Activated naive CD4-positive, alpha-beta T cell treated with anti-CD3 and anti-CD28 coated beads, Interleukin-2, amount 10 ng/mL, durations not matched to agents 7 days and 5 days (primary cell): ENCODE measurements at regions not wholly inside any gene's neighbourhood (a gene's known extent, or its start where the extent isn't known, plus 50 kb on each side); places are given as distances from the start of the nearest gene placed in this dataset.
"Not testable (repeated sequence)": the region's sequence is repeated elsewhere in the genome, so short reads cannot be mapped to it uniquely, and the experiment has no call there.

Source experiments
- CTCF ChIA-PET: fragments of 350-600 bp; sonication (Branson Sonifier 250); formaldehyde crosslinking; loops from one replicate; lab custom pipeline; 2021; ENCODE audit warnings: antibody characterized with exemption; lab: Charles Lee
- DNase-seq: peaks from one replicate; pipeline ENCODE4 v3.0.0-alpha.2; 2020
- H3K27ac Mint-ChIP-seq: one replicate; pipeline ENCODE4 v1.8.0; 2021; ENCODE audit warnings: mild to moderate bottlenecking, moderate library complexity, mixed read lengths
- H3K27me3 Mint-ChIP-seq: one replicate; pipeline ENCODE4 v1.8.0; 2021; ENCODE audit warnings: mild to moderate bottlenecking, mixed read lengths
- H3K36me3 Mint-ChIP-seq: one replicate; pipeline ENCODE4 v1.8.0; 2021; ENCODE audit warnings: mixed read lengths
- H3K4me1 Mint-ChIP-seq: one replicate; pipeline ENCODE4 v1.8.0; 2021; ENCODE audit warnings: mixed read lengths
- H3K4me3 Mint-ChIP-seq: one replicate; pipeline ENCODE4 v1.8.0; 2021; ENCODE audit warnings: mild to moderate bottlenecking, moderate library complexity, mixed read lengths
- H3K9me3 Mint-ChIP-seq: one replicate; pipeline ENCODE4 v1.8.0; 2021; ENCODE audit warnings: mixed read lengths

GRCh38 chrX:18034504-18034903, 173.4 kb upstream of the RAI2 start:
- Mint-ChIP-seq H3K9me3 (no peaks in the 10 kb centered on the region), H3K4me1 (no peaks in the 10 kb centered on the region), H3K4me3 (no peak overlapping the region), H3K36me3 (no peaks in the 10 kb centered on the region), H3K27ac (no peak overlapping the region), H3K27me3 (no peaks in the 10 kb centered on the region)
- no peak for DNase-seq
- CTCF ChIA-PET: no interaction called here

GRCh38 chrX:18032486-18033221, 171.6 kb upstream of the RAI2 start:
- DNase-seq: no peak
- Mint-ChIP-seq H3K27me3 (no peaks in the 10 kb centered on the region), H3K4me3 (no peak overlapping the region), H3K9me3 (no peaks in the 10 kb centered on the region), H3K4me1 (no peaks in the 10 kb centered on the region), H3K27ac (no peak overlapping the region), H3K36me3 (no peaks in the 10 kb centered on the region)
- CTCF ChIA-PET: no interaction called here

DNA sequence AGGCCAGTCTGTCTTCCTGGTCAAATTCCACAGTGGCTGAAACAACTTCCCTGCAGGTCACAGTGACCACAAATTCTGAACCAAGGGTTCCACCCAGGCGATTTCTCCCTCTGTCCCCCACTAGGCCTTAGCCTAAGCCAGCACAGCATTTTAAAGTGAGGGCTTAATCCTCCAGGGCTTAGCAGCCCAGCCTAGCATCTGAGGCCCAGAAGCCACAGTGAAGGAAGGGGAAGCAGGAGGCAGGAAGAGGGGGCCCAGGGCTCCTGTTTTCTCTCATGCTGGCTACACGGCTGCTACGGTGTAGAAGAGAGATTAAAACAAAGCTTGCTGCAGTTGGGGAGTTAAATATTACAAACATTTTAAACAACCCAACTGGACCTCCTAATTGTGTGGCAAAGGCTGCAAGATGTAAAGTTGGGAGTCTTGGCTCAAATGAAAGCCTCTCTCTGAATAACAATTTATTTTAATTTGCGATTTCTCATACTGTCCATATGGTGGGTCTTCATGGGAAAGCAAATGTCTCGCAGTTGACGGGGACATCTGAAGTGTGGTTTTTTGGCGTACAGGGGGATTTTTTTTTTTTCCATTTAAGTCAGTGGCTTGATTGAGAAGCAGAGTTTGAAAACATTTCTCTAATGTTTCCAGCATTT, 170.8 kb upstream of the RAI2 start:
- Mint-ChIP-seq H3K36me3 (no peaks in the 10 kb centered on the region), H3K27me3 (no peaks in the 10 kb centered on the region), H3K27ac (no peak overlapping the region), H3K4me3 (no peak overlapping the region), H3K9me3 (no peaks in the 10 kb centered on the region), H3K4me1 (no peaks in the 10 kb centered on the region)
- CTCF ChIA-PET: no interaction called here
- no peak for DNase-seq

- CTCF ChIA-PET, H3K9me3 Mint-ChIP-seq, H3K27me3 Mint-ChIP-seq: not testable (repeated sequence)
Measured at GRCh38 chrX:18030656-18031055, 169.6 kb upstream of the RAI2 start.

DNA sequence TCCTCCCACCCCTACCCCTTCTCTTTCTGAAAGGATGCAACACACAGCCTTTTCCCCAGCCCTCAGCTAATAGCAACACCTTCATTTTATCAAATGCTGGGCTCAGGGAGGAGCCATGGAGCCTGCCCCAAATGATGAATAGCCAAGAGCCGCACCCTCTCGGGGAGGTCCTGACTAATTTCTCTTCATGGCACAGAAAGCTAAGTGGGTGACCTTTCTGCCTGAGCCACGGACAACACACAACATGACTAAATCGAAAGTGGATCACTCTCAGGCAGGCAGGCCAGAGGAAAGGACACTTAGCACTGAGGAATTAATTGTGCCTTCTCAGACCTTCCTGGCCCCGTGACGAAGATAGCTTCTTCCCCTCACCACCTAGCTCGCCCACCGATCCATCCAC, 165.1 kb upstream of the RAI2 start:
- Mint-ChIP-seq H3K4me1 (no peaks in the 10 kb centered on the region), H3K4me3 (no peak overlapping the region)
- no peak for DNase-seq

More at GRCh38 chrX:18030656-18031055, 169.6 kb upstream of the RAI2 start:
- DNase-seq, H3K4me3 Mint-ChIP-seq, H3K4me1 Mint-ChIP-seq, H3K36me3 Mint-ChIP-seq, H3K27ac Mint-ChIP-seq: not testable (repeated sequence)

DNA sequence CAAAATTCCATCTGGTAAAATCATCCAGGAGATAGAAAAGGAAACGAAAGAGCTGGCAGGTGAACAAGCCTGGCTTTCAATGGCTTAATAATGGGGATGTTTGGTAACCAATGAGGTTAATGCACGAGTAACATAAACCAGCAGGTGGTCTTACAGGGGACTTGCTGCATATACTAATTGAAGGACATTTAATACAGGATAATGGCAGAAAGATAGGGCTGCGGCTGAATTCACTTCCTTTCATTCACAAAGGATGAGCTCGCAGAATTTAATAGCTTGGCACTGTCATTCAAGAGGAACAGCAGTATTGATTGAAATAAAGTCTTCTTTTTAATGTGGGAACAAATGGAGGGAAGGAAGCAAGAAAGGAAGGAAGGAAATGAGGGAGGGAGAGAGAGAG, 156.3 kb upstream of the RAI2 start:
- no peak overlapping the region for H3K4me3 Mint-ChIP-seq
- no peaks in the 10 kb centered on the region for H3K9me3 Mint-ChIP-seq
- H3K4me1 Mint-ChIP-seq: no peaks in the 10 kb centered on the region
- CTCF ChIA-PET: no interaction called here
- no peaks in the 10 kb centered on the region for H3K36me3 Mint-ChIP-seq
- DNase-seq: no peak
- no peaks in the 10 kb centered on the region for H3K27me3 Mint-ChIP-seq
- H3K27ac Mint-ChIP-seq: no peak overlapping the region

More for the DNA sequence above, 165.1 kb upstream of the RAI2 start:
- Mint-ChIP-seq H3K27ac (no peak overlapping the region), H3K27me3 (no peaks in the 10 kb centered on the region), H3K36me3 (no peaks in the 10 kb centered on the region), H3K9me3 (no peaks in the 10 kb centered on the region)
- CTCF ChIA-PET: no interaction called here

- H3K27ac Mint-ChIP-seq: no peak overlapping the region
- CTCF ChIA-PET: no interaction called here
- no peaks in the 10 kb centered on the region for H3K4me1 Mint-ChIP-seq
- DNase-seq: no peak
- H3K27me3 Mint-ChIP-seq: no peaks in the 10 kb centered on the region
- H3K9me3 Mint-ChIP-seq: no peaks in the 10 kb centered on the region
- H3K4me3 Mint-ChIP-seq: no peak overlapping the region
- H3K36me3 Mint-ChIP-seq: no peaks in the 10 kb centered on the region
Measured at GRCh38 chrX:18016941-18017340, 155.8 kb upstream of the RAI2 start.

DNA sequence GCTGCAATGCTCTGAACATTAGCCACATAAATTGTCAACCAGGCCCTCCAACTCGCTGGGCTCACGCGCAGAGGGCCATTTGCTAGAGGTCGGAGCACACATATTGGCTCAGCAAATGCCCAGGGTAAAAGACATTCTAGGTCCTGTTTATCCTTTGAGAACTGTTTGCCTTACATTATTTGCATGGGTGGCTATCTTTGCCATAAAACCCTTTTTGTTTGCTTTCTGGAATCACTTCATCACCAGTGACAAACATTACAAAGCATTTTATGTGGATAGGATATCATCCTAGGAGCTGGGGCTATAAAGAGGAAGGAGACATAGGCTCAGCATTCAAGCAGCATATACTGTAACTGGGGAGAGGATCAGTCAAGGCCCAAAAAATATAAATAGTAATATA, 149.2 kb upstream of the RAI2 start:
- CTCF ChIA-PET: no interaction called here
- H3K4me3 Mint-ChIP-seq: no peak overlapping the region
- H3K36me3 Mint-ChIP-seq: no peaks in the 10 kb centered on the region
- H3K9me3 Mint-ChIP-seq: no peaks in the 10 kb centered on the region
- no peak overlapping the region for H3K27ac Mint-ChIP-seq
- H3K4me1 Mint-ChIP-seq: no peaks in the 10 kb centered on the region
- no peak for DNase-seq
- peaks cover 3% of the 10 kb centered on the region for H3K27me3 Mint-ChIP-seq

DNA sequence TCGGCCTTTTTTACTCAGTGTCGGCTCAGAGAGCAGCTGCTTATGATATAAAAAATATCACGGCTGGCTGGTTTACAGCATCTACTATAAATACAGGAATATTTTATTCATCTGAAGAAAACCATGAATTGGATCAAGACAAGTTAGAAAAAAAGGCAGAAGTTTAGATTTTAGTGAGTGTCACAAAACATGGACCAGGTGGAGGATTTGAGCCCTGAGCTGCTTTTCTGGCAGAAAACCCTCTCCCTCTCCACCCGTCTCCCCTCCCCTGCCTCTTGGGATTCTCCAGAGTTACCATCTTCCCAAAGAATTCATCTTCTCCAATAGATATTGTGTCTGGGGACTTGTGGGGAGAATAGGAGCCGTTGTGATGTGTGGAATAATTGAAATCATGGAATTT, 142.8 kb upstream of the RAI2 start:
- Mint-ChIP-seq H3K27ac (no peak overlapping the region), H3K36me3 (no peaks in the 10 kb centered on the region), H3K9me3 (no peaks in the 10 kb centered on the region), H3K27me3 (peaks cover 3% of the 10 kb centered on the region), H3K4me1 (no peaks in the 10 kb centered on the region), H3K4me3 (no peak overlapping the region)
- CTCF ChIA-PET: no interaction called here
- no peak for DNase-seq

DNA sequence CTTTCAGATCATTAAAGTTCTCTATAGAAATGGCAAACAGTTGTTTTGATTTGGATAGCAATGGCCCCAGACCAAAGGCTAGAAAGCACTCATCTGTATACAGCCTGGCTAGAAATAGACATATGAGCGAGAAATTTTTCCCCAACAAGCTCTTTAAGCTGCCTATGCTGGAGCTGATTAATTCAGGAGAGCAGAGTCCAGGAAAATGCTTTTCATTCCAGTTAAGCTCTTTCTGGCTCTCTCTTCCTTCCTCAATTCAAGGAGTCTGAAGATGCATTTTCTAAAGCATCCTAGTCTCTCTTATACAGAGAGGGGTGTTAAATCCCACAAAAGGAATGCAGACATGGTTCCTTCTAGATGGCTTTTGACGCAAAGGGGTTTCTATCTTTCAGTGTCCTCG, 141.7 kb upstream of the RAI2 start:
- no peak for DNase-seq
- H3K9me3 Mint-ChIP-seq: no peaks in the 10 kb centered on the region
- H3K27me3 Mint-ChIP-seq: peaks cover 3% of the 10 kb centered on the region
- H3K4me1 Mint-ChIP-seq: no peaks in the 10 kb centered on the region
- H3K36me3 Mint-ChIP-seq: no peaks in the 10 kb centered on the region
- no peak overlapping the region for H3K27ac Mint-ChIP-seq
- no peak overlapping the region for H3K4me3 Mint-ChIP-seq
- CTCF ChIA-PET: no interaction called here

GRCh38 chrX:17994429-17994828, 133.3 kb upstream of the RAI2 start:
- Mint-ChIP-seq H3K9me3 (no peaks in the 10 kb centered on the region), H3K4me1 (no peaks in the 10 kb centered on the region), H3K27me3 (peaks cover 3% of the 10 kb centered on the region), H3K4me3 (no peak overlapping the region), H3K27ac (no peak overlapping the region), H3K36me3 (no peaks in the 10 kb centered on the region)
- no peak for DNase-seq
- CTCF ChIA-PET: no interaction called here

- Mint-ChIP-seq H3K27ac (no peak overlapping the region), H3K4me3 (no peak overlapping the region), H3K9me3 (no peaks in the 10 kb centered on the region), H3K4me1 (peaks cover 9% of the 10 kb centered on the region), H3K27me3 (peaks cover 6% of the 10 kb centered on the region), H3K36me3 (no peaks in the 10 kb centered on the region)
- no peak for DNase-seq
- CTCF ChIA-PET: no interaction called here
Measured at GRCh38 chrX:17993062-17993461, 132.0 kb upstream of the RAI2 start.

DNA sequence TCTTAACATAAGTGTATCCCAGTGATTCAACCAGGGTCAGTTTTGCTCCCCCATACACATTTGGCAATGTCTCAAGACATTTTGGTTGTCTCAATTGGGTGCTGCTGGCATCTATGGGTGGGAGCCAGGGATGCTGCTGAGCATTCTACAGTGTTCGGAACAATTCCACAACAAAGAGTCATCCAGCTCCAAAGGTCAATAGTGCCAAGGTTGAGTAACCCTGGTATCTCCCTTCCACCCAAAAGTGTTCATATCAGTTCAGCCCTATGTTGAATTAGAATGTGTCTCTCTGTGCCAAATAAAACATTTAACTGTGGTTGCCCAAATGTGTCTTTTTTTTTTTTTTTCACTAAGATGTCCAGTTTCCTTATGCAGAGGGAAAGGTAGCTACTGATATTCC, 129.4 kb upstream of the RAI2 start:
- Mint-ChIP-seq H3K36me3 (no peaks in the 10 kb centered on the region), H3K27me3 (peaks cover 6% of the 10 kb centered on the region), H3K9me3 (no peaks in the 10 kb centered on the region), H3K4me3 (no peak overlapping the region), H3K27ac (no peak overlapping the region), H3K4me1 (peaks cover 35% of the 10 kb centered on the region)
- CTCF ChIA-PET: no interaction called here
- DNase-seq: no peak

- Mint-ChIP-seq H3K4me3 (peak overlapping the region; percentile 15), H3K27me3 (peaks cover 9% of the 10 kb centered on the region), H3K27ac (peak overlapping the region; percentile 70), H3K36me3 (no peaks in the 10 kb centered on the region), H3K9me3 (peaks cover 2% of the 10 kb centered on the region), H3K4me1 (peaks cover 37% of the 10 kb centered on the region)
- DNase-seq: peak; percentile 21
- CTCF ChIA-PET: no interaction called here
Measured at GRCh38 chrX:17987783-17988182, 126.7 kb upstream of the RAI2 start.

DNA sequence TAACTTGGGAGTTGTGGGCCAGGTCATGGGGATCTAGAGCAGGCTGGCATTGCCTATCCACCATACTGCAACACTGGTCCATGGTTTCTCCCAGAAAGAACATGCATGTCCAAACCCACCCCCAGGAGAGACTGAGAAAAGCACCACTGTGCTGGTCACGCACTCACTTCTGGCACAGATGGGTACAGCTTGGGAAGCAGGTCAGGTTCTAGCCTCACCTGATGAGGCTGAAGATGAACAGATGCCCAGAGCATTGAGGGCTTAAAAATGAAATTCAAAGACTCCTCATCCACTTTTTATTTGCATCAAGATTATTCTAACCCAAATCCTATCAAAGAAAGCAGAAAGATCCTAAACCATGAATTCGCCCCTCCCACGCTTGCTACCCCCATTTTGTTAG, 125.9 kb upstream of the RAI2 start:
- H3K4me1 Mint-ChIP-seq: peaks cover 37% of the 10 kb centered on the region
- H3K36me3 Mint-ChIP-seq: no peaks in the 10 kb centered on the region
- DNase-seq: no peak
- H3K27me3 Mint-ChIP-seq: peaks cover 9% of the 10 kb centered on the region
- no peak overlapping the region for H3K4me3 Mint-ChIP-seq
- CTCF ChIA-PET: no interaction called here
- no peak overlapping the region for H3K27ac Mint-ChIP-seq
- peaks cover 2% of the 10 kb centered on the region for H3K9me3 Mint-ChIP-seq
